ENCODE measurements at regions not wholly inside any gene's neighbourhood (a gene's known extent, or its start where the extent isn't known, plus 50 kb on each side); places are given as distances from the start of the nearest gene placed in this dataset.
A peak's percentile ranks its signal among the peaks of the same experiment; 100 is the strongest.

GRCh38 chr1:29655145-29655544 is 418.8 kb downstream of the PTPRU start:
- no peak for DNase-seq (ENCODE audit: low read depth)

- DNase-seq (ENCODE audit: low read depth), result no peak
Observed at GRCh38 chr1:29653886-29654450, 417.6 kb downstream of the PTPRU start.

GRCh38 chr1:29653034-29653810 is 416.9 kb downstream of the PTPRU start:
- no peak for DNase-seq (ENCODE audit: low read depth)

- no peak for DNase-seq (ENCODE audit: low read depth)
Observed at GRCh38 chr1:29651684-29652665, 415.7 kb downstream of the PTPRU start.

GRCh38 chr1:29651246-29651645 is 414.9 kb downstream of the PTPRU start:
- no peak for DNase-seq (ENCODE audit: low read depth)

- DNase-seq (ENCODE audit: low read depth), result no peak
Observed at GRCh38 chr1:29650476-29650875, 414.2 kb downstream of the PTPRU start.

- DNase-seq (ENCODE audit: low read depth), result no peak
Observed at GRCh38 chr1:29650041-29650400, 413.7 kb downstream of the PTPRU start.

- DNase-seq (ENCODE audit: low read depth), result no peak
Observed at GRCh38 chr1:29649189-29650040, 413.1 kb downstream of the PTPRU start.

GRCh38 chr1:29648798-29649188 is 412.5 kb downstream of the PTPRU start:
- no peak for DNase-seq (ENCODE audit: low read depth)

GRCh38 chr1:29648026-29648425 is 411.7 kb downstream of the PTPRU start:
- DNase-seq (ENCODE audit: low read depth), result no peak

GRCh38 chr1:29647581-29647980 is 411.3 kb downstream of the PTPRU start:
- peak; percentile 8 for DNase-seq (ENCODE audit: low read depth)

GRCh38 chr1:29646161-29646775 is 409.9 kb downstream of the PTPRU start:
- DNase-seq (ENCODE audit: low read depth), result no peak

GRCh38 chr1:29645586-29645985 is 409.3 kb downstream of the PTPRU start:
- no peak for DNase-seq (ENCODE audit: low read depth)

- no peak for DNase-seq (ENCODE audit: low read depth)
Observed at GRCh38 chr1:29644812-29645211, 408.5 kb downstream of the PTPRU start.

GRCh38 chr1:29643838-29644440 is 407.6 kb downstream of the PTPRU start:
- DNase-seq (ENCODE audit: low read depth), result no peak

GRCh38 chr1:29643281-29643680 is 407.0 kb downstream of the PTPRU start:
- DNase-seq (ENCODE audit: low read depth), result no peak

GRCh38 chr1:29642519-29642918 is 406.2 kb downstream of the PTPRU start:
- DNase-seq (ENCODE audit: low read depth), result no peak

- no peak for DNase-seq (ENCODE audit: low read depth)
Observed at GRCh38 chr1:29641921-29642320, 405.6 kb downstream of the PTPRU start.

GRCh38 chr1:29640428-29640785 is 404.1 kb downstream of the PTPRU start:
- peak; percentile 11 for DNase-seq (ENCODE audit: low read depth)

- peak; percentile 72 for DNase-seq (ENCODE audit: low read depth)
Observed at GRCh38 chr1:29639741-29640427, 403.6 kb downstream of the PTPRU start.

All from LHCN-M2 (cell line).